MM.1S (cell line): ENCODE measurements at regions not wholly inside any gene's neighbourhood (a gene's known extent, or its start where the extent isn't known, plus 50 kb on each side); places are given as distances from the start of the nearest gene placed in this dataset.

Source experiments
- EZH2phosphoT487 ChIP-seq: fragments of 300-600 bp; sonication (generic); IDR thresholded peaks from 2 replicates; pipeline ENCODE4 v1.6.1; 2018; ENCODE audit warnings: antibody characterized with exemption, low read length
- TF ChIP-seq, protein P1 (sequence below): fragments of 300-600 bp; sonication (generic); IDR thresholded peaks from 2 replicates; pipeline ENCODE4 v1.5.1; 2016; ENCODE audit warnings: antibody characterized with exemption, low read length, mixed read lengths

DNA sequence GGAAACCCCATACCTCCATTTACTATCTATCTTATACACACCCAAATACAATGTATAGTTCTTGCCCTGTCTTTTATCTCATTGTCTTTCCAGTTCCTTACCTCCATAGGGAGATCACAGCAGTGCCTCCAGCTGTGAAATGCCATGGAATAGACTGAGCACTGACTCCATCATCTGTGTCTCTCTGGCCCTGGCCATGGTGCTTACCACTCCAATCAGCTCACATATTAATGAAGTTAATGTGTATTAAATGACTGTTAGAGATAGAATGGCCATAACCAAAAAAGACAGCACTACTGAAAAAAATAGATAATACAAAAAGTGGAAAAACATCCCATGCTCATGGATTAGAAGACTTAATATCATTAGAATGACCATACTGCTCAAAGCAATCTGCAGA is 240.4 kb upstream of the SOX21 start:
- TF ChIP-seq, protein P1, sequence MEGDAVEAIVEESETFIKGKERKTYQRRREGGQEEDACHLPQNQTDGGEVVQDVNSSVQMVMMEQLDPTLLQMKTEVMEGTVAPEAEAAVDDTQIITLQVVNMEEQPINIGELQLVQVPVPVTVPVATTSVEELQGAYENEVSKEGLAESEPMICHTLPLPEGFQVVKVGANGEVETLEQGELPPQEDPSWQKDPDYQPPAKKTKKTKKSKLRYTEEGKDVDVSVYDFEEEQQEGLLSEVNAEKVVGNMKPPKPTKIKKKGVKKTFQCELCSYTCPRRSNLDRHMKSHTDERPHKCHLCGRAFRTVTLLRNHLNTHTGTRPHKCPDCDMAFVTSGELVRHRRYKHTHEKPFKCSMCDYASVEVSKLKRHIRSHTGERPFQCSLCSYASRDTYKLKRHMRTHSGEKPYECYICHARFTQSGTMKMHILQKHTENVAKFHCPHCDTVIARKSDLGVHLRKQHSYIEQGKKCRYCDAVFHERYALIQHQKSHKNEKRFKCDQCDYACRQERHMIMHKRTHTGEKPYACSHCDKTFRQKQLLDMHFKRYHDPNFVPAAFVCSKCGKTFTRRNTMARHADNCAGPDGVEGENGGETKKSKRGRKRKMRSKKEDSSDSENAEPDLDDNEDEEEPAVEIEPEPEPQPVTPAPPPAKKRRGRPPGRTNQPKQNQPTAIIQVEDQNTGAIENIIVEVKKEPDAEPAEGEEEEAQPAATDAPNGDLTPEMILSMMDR = no peak
- no peak for TF ChIP-seq EZH2phosphoT487
